GM21786 (cell line): ENCODE measurements at regions not wholly inside any gene's neighbourhood (a gene's known extent, or its start where the extent isn't known, plus 50 kb on each side); places are given as distances from the start of the nearest gene placed in this dataset.

Experiments used
- ATAC-seq: cut with Tn5 transposase; IDR thresholded peaks from one replicate; pipeline ENCODE4 v1.9.1; 2021; ENCODE audit not compliant: unreplicated experiment

GRCh38 chr20:50400705-50401586 lies 109.2 kb upstream of the PTPN1 start:
- no peak for ATAC-seq

GRCh38 chr20:50401587-50402418 lies 108.4 kb upstream of the PTPN1 start:
- no peak for ATAC-seq

- ATAC-seq, result no peak
Observed at GRCh38 chr20:50403565-50404418, 106.4 kb upstream of the PTPN1 start.

- no peak for ATAC-seq
Observed at GRCh38 chr20:50404419-50405234, 105.6 kb upstream of the PTPN1 start.

GRCh38 chr20:50405235-50405914 lies 104.8 kb upstream of the PTPN1 start:
- no peak for ATAC-seq

GRCh38 chr20:50405915-50406609 lies 104.1 kb upstream of the PTPN1 start:
- no peak for ATAC-seq

- no peak for ATAC-seq
Observed at GRCh38 chr20:50406610-50407136, 103.5 kb upstream of the PTPN1 start.

- ATAC-seq, result no peak
Observed at GRCh38 chr20:50408526-50409364, 101.4 kb upstream of the PTPN1 start.

GRCh38 chr20:50409495-50409894 lies 100.7 kb upstream of the PTPN1 start:
- ATAC-seq, result no peak

GRCh38 chr20:50410343-50410742 lies 99.8 kb upstream of the PTPN1 start:
- ATAC-seq, result no peak

- ATAC-seq, result no peak
Observed at GRCh38 chr20:50412069-50412468, 98.1 kb upstream of the PTPN1 start.

GRCh38 chr20:50412499-50412898 lies 97.7 kb upstream of the PTPN1 start:
- no peak for ATAC-seq

GRCh38 chr20:50413088-50413500 lies 97.1 kb upstream of the PTPN1 start:
- no peak for ATAC-seq

- ATAC-seq, result no peak
Observed at GRCh38 chr20:50415021-50415515, 95.1 kb upstream of the PTPN1 start.

GRCh38 chr20:50415516-50416268 lies 94.5 kb upstream of the PTPN1 start:
- ATAC-seq, result no peak

- ATAC-seq, result no peak
Observed at GRCh38 chr20:50416269-50417022, 93.7 kb upstream of the PTPN1 start.
